EL (cell line): ENCODE measurements at regions not wholly inside any gene's neighbourhood (a gene's known extent, or its start where the extent isn't known, plus 50 kb on each side); places are given as distances from the start of the nearest gene placed in this dataset.

Experiments used
- DNase-seq: peaks from one replicate; pipeline ENCODE4 v3.0.0-alpha.2; 2016

DNA sequence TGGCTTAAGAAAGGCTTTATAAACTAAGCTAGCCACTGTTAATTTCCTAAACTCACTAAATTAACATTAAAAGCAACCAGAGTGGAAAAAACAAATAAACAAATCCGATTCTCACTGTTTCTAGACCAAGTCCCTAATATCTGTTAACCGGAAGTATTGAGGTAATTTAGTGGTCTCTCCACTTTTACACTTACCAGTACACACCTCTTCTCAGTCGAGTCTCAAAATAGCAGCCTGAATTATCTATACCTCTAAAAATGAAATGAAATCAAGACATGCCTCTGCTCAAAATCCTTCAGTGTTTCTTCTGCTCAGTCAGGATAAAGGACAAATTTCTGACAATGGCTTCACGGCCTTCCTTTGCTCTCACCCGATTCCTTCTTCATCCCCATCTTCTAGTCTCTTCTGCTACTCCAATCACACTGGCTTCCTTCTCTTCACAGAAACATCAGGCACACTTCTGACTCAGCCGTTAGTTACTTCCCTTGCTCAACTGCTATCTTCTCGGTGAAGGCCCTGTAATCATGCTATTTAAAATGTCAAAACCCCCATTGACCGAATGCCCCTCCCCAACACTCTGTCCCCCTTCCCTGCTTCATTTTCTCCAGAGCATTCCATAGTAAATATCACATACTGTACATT is 161.3 kb downstream of the KITLG start:
- peak; percentile 70 for DNase-seq

DNA sequence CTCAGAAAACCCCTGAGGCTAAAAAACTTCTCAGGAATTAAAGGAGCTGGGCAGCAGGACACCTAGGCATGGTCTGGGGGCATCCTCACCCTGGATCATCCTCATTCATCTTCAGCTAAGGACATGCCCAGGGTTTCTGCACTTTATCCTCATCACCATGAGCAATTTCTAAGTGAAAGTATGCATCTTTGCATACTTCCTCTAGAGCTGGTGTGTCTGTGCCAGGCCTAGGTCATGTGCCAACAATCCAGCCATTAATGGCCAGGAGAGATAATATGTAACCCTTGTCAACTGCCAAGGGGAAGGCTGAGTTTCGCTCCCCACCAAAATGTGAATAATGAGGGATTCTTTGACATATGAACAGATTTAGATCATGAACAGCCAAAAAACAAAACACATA is 160.5 kb downstream of the KITLG start:
- peak; percentile 70 for DNase-seq

DNA sequence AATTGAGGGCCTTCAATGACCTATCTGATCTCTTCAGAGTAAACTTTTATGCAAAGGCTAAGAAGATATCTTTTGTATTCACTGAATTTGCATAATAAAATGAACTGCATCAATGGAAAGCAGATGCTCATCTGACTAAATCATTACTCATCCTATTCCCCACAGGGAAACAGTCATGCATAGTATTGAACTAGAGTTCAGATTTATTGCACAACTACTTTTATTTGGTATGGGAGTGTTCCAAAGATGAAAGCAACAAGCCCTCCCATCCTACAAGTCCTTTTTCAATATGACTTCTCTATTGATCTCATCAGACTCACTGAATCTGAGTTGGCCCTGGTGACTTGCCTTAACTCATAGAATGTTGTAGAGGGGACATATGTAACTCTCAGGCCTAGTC is 159.8 kb downstream of the KITLG start:
- DNase-seq = peak; percentile 90

DNA sequence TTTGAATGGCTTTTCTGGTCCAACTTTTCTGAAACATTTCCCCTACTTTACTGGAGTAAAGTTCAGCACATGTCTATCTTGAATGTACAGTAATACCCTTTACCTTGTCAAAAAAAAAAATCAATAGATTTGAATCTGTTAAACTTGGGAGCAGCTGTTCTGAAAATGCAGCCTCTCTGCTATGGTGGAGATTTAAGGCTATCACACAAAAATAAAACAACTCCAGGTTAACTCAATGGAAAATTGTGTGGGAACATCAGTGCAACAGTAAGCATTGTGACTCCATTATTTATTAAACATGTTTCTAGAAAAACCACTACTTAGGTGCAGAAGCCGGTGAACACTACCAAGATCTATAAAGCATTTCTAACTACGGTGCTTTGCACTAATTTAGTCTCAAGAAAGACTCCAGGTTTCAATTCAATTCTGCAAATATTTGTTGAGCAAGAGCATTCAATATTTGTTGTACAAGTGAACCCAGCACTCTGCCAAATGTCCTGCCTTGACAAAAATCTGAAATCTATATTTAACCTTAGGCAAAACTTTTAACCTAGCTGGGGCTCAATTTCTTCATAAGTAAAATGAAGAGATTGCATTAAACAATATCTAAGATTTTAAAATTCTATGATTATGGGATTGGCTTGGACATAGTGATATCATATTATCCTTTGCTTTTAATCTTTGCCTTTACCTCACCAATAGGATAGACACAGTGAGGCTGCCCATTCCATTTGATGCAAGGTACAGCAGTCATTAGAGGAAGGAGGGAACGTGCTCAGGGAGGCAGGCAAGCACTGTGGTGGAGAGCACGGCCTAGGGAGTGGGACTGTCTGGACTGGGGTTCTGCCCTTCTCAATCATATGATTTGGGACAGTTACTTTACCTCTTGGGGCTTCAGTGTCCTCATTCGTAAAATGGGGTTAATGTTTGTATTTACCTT is 155.2 kb downstream of the KITLG start:
- DNase-seq = no peak

DNA sequence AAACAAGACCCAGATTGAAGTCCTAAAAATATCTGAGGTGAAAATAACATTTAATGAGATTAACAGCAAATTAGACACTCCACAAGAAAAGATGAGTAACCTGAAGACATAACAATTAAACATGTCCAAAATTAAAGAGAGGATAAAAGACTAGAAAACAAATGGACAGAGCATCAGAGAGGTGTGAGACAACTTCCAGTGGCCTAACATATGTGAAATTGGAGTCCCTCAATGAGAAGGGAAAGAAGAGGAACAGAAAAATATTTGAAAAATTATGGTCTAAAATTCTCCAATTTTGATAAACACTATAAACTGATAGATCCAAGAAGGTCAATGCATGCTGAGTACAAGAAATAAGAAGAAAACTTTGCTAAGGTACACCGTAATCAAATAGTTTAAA is 151.9 kb downstream of the KITLG start:
- no peak for DNase-seq

DNA sequence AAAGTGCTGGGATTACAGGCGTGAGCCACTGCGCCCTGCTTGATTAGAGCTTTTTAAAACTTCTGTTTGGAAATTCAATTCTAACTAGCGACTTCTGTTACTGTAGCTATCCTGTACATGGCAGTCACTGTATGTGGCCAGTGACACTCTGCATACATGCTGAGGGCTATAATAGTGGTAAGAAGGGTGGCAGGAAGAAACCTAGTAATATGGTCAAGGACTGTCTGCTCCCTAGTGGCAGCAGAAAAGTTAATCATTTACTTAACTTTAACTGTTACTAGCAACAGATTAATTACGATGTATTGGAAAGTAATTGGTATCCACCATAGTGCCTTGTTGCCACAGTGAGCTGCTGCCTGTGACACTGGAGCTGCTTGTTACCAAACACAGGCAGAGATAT is 149.0 kb downstream of the KITLG start:
- DNase-seq = no peak

DNA sequence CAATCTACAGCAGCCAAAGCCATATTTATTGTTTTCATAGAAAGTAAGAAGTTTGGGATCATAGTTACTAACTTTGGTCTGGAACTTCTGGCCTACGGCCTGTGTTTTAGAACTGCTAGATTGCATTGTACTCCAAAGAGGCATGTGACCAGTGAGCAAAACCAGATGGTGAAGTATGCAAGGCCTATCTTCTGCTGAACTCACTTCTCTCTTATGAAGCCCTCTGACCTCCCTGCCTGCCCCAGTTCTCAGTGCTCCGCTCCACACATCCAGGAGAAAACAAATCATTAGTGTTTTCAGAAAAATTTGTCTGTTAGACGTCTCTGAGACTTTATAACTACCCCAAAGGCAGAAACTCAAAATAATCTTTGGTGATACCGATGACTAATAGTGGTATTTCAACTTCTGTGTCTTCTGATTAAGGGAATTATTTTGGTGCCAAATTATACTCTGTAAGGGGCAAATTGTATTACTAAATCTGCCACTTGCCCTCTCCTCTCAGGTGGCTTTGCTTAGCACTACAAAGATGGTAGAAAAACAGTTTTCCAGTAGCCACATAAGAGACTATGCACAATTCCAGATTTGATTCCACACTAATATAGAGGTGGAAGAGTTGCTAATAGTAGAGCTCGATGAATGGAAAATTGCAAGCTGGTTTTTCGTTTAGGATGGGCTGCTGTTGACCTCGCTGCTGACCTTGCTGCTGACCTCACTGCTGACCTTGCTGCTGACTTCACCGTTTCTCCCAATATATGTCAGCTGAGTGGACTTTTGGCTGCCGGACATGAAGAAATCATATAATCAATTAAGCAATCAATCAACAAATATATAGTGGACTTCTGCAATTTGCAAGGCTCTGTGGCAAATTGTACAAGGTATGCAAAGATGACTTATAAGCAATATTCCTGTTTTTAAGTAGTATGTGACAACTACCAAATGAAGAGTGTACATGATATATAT is 147.5 kb downstream of the KITLG start:
- DNase-seq = peak; percentile 63

DNA sequence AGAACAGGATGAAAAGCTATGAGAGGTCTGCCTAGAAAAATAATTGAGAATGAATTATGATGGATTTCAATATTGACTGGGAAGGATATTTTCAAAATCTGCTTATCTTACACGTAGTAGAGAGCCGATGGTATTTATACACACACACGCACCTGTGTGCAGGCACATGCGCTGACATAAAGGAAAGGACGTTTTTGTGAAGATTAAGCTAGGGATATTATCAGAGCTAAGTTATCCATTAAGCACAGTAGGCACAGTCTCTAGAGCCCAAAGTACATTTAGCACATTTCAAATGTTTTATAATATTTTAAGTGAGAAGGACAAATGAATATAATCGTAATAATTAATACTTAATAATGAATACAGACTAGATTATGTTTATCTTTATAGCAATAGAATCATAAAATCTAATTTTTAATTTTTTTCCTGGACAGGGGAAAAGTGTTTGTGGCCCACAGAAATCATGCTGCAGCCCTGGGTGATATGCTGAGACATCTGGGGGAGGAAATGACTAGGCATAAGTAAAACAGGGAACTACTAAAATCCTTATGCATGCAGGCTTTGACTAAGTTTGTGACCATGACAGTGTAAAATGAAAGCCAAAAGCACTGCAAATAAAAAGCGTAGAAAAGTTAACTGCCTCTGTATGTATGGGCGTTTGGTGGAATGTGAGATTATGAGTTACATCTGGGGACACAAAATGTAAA is 146.1 kb downstream of the KITLG start:
- no peak for DNase-seq

DNA sequence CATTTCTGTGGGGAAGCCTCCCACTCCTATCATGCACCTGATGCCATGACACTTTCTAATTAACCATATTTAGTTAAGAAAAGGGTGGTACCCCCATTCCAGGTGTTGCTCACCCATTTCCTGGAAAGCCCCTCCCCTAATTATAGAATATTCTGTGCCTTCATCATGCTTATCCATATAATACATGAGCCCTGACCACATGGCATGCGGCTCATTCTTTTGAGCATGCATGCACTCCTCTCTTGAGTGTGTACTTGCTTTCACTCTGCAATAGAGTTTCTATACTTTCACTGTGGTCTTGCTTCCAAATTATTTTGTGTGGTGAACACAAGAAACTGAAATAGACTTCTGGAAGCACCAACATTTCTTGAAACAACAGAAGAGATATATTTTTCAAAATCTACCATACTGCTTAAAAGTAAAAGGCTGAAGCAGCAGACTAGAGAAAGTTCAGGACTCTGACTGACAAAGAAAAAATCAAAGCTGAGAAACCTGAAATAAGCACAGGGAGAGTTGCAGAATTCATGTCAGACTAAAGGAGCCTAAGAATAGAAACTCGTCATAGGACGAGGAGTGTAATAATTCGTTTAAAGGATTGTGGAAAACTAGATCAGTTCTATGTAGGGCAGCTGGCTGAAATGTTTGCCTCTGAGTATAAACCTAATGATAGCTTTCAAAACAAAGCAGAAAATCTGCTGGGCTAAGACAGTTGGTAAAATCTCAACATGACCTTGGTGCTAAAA is 144.8 kb downstream of the KITLG start:
- no peak for DNase-seq

DNA sequence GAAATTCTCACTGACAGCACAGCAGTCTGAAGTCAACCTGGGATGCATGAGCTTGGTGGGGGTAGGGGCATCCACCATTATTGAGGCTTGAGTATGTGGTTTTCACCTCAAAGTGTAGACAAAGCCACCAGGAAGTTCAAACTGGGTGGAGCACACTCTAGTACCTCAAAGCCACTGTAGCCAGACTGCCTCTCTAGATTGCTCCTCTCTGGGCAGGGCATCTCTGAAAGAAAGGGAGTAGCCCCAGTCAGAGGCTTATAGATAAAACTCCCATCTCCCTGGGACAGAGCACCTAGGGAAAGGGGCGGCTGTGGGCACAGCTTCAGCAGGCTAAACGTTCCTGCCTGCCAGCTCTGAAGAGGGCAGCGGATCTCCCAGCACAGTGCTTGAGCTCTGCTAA is 143.0 kb downstream of the KITLG start:
- no peak for DNase-seq
